GM13977 (cell line): ENCODE measurements at regions not wholly inside any gene's neighbourhood (a gene's known extent, or its start where the extent isn't known, plus 50 kb on each side); places are given as distances from the start of the nearest gene placed in this dataset.
A peak's percentile ranks its signal among the peaks of the same experiment; 100 is the strongest.

Source experiments
- DNase-seq: peaks from one replicate; pipeline ENCODE4 v3.0.0; 2012; ENCODE audit warnings: low spot score
- in situ Hi-C: fragments of 300-500 bp; cut with MboI; formaldehyde crosslinking; loops from one replicate; pipeline ENCODE4 v1.12.0; 2022; ENCODE audit warnings: low sequenced_read_pairs, low pct_unique_long_range_greater_than_20kb, mixed read lengths, inconsistent platforms; ENCODE audit not compliant: unreplicated experiment
- TF ChIP-seq, protein P1 (sequence below): IDR thresholded peaks from 2 replicates; pipeline ENCODE4 v1.5.1; 2012; ENCODE audit warnings: mild to moderate bottlenecking, control low read depth; ENCODE audit not compliant: insufficient read depth; ENCODE audit errors: extremely low read depth, missing control alignments

DNA sequence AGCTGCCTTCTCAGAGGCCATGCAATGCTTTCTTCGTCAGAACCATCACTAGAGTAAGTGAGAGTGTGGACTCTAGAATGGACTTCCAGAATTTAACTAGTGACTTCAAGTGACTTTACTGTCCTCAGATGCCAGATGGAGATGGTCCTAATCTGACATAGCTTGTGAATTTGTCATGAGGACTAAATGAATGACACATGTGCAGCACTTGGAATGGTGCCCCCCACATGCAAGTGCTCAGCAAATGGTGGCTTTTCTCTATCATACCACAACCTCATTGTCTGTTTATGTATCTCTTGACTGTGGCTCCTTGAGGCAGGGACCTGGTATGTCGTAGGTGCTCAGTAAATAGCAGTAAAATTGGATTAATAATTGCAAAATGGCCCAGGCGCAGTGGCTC is 91.6 kb upstream of the STX18 start:
- TF ChIP-seq, protein P1, sequence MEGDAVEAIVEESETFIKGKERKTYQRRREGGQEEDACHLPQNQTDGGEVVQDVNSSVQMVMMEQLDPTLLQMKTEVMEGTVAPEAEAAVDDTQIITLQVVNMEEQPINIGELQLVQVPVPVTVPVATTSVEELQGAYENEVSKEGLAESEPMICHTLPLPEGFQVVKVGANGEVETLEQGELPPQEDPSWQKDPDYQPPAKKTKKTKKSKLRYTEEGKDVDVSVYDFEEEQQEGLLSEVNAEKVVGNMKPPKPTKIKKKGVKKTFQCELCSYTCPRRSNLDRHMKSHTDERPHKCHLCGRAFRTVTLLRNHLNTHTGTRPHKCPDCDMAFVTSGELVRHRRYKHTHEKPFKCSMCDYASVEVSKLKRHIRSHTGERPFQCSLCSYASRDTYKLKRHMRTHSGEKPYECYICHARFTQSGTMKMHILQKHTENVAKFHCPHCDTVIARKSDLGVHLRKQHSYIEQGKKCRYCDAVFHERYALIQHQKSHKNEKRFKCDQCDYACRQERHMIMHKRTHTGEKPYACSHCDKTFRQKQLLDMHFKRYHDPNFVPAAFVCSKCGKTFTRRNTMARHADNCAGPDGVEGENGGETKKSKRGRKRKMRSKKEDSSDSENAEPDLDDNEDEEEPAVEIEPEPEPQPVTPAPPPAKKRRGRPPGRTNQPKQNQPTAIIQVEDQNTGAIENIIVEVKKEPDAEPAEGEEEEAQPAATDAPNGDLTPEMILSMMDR, result no peak
- DNase-seq, result no peak
- in situ Hi-C loops, result no loop called here

DNA sequence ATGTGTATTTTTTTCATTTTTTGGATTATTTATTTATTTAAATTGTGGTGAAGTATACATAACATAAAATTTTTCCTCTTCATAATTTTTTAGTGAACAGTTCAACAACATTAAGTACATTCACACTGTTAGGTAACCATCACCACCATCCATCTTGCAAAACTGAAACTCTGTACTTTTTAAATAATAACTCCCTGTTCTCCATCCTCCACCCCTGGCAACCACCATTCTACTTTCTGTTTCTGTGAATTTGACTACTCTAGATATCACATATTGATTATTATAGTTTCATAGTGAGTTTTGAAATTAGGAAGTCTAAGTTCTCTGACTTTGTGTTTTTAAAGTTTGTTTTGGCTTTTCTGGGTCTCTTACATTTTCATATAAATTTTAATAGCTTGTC is 89.3 kb upstream of the STX18 start:
- TF ChIP-seq, protein P1, result no peak
- in situ Hi-C loops, result no loop called here
- DNase-seq, result peak; percentile 41

DNA sequence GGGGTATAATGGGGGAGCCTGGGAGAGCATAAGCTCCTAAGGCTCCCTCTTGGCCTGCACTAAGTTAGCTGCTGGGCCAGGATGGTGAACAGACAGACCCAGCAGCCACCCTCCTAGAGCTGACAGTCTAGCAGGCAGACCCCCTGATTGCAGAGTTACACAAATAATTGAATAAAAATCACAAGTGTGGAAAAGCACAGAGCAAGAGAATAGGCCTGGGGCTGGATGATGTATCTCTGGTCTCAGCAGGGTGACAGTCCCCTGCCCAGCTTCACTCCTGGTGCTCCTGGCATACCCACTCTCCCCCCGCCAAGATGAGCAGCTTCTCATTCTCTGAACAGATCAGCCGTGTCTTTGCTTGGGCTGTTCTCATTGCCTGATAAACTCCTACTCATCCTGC is 86.1 kb upstream of the STX18 start:
- TF ChIP-seq, protein P1, result no peak
- DNase-seq, result no peak
- in situ Hi-C loops, result no loop called here

DNA sequence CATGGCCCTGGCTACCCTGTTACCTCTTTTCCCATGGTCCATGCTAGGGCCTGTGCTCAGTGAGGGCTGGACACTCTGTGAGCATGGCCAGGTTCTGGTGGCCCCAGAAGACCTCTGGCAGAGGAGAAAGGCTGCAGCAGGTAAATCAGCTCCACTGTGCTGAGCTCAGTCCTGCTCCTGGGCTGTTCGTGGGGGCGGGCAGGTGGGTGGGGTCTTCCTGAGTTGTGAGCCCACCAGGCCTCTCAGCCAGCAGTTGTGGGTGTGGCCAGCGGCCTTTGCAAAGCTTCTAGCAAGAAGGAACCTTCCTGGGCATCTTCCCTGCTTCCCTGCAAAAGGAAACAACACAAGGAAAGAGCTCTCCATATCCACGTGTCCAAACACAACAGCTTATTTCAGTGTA is 85.3 kb upstream of the STX18 start:
- no peak for DNase-seq
- in situ Hi-C loops, result no loop called here
- TF ChIP-seq, protein P1, result no peak

DNA sequence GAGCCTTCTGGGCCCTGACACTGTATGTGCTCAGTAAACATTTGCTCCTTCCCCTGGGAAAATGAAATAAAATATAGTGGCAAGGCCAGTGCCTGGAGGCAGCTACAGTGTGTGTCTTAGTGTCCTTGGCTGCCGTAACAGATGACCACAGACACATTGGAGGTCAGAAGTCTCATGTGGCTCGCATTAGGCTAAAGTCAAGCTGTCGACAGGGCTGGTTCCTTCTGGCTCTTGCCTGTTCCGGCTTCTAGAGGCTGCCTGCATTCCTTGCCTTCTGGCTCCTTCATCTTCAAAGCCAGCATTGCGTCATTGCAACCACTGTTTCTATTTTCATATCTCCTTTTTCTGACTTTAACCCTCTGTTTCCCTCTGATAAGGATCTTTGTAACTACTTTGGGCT is 83.6 kb upstream of the STX18 start:
- DNase-seq, result no peak
- TF ChIP-seq, protein P1, result no peak
- in situ Hi-C loops, result no loop called here

DNA sequence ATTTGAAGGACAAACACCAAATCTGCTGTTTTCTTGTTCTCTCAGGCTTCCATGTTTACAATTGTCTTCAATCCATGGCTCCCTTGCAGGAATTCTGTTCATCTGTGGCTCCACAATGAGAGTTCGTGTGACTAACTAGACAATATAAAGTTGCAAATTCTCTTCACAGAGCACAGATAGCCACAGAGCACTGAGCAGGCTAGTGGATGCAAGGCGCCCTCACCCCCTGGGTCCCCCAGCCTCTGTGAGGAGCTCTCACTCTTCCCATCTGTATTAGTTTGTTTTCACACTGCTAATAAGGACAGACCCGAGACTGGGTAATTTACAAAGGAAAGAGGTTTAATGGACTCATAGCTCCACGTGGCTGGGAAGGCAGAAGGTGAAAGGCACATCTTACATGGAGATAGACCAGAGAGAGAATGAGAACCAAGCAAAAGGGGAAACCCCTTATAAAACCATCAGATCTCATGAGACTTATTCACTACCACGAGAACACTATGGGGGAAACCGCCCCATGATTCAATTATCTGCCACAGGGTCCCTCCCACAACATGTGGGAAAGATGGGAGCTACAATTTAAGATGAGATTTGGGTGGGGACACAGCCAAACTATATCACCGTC is 82.5 kb upstream of the STX18 start:
- in situ Hi-C loops, result no loop called here
- DNase-seq, result no peak
- TF ChIP-seq, protein P1, result no peak

DNA sequence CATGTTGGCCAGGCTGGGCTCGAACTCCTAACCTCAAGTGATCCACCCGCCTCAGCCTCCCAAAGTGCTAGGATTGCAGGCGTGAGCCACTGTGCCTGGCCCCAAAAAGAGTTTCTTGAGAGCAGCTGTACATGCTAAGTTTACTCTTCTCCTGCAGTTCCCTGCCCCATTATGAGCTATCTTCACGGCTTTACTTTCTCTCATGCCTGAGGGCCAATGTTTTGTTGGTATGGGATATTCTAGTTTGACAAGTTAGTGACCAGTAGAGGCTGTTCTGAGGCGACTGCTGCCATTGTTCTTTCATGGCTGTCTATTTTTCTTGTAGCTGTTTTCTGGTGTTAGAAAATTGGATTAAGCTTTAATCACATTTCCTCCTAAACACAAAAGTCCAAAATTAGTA is 78.0 kb upstream of the STX18 start:
- in situ Hi-C loops, result no loop called here
- TF ChIP-seq, protein P1, result no peak
- no peak for DNase-seq
